ENCODE measurements at regions not wholly inside any gene's neighbourhood (a gene's known extent, or its start where the extent isn't known, plus 50 kb on each side); places are given as distances from the start of the nearest gene placed in this dataset.

DNA sequence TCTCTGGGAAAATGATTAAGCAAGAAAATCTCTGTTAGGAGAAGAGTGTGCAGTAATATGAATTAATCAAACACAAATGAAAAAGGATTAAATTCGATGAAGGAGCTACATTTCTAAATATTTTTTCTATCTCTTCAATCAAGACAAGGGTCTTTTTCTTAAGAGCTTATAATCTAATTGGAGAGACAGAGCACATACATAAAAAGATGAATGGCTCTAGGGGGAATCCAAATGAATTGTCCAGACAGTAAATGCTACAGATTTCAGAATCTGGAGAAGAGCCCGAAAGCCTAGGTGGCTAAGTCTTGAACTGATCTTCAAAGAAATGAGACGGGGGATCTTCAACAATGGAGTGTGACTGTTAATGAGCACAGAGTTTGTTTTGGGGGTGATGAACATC lies 723.6 kb downstream of the UTRN start:
- FAIRE-seq, result no peak
- DNase-seq (ENCODE audit: low spot score), result no peak

DNA sequence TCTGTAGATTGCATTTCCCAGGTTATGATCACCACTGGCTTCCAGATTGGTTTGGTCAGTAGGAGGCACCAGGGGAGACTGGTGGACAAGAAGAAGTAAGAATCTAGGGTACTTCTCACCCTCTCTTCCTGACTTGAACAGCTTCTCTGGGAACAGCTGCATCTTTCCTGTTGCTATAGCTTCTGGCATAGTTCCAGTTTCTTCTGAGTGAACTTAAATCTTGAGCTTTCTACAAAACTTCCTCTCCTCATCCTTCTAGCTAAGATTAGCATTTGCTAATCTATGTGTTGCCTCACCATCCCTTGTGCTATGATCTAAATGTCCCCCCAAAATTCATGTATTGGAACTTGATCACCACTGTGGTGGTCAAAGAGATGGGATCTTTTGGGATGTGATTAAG lies 724.6 kb downstream of the UTRN start:
- FAIRE-seq (no peak), DNase-seq (ENCODE audit: low spot score) (no peak)

GRCh38 chr6:145012039-145012662 lies 723.2 kb downstream of the EPM2A start:
- no peak for DNase-seq (ENCODE audit: low spot score)
- no peak for FAIRE-seq

GRCh38 chr6:145015739-145016558 lies 719.4 kb downstream of the EPM2A start:
- peak; percentile 89 for DNase-seq (ENCODE audit: low spot score)
- peak; percentile 92 for FAIRE-seq

GRCh38 chr6:145017051-145017450 lies 718.3 kb downstream of the EPM2A start:
- FAIRE-seq (no peak), DNase-seq (ENCODE audit: low spot score) (no peak)

GRCh38 chr6:145017516-145017915 lies 717.8 kb downstream of the EPM2A start:
- FAIRE-seq (no peak), DNase-seq (ENCODE audit: low spot score) (peak; percentile 12)

GRCh38 chr6:145018027-145018426 lies 717.3 kb downstream of the EPM2A start:
- DNase-seq (ENCODE audit: low spot score) (no peak), FAIRE-seq (no peak)

- DNase-seq (ENCODE audit: low spot score), result no peak
Measured at GRCh38 chr6:145020114-145020513, 715.2 kb downstream of the EPM2A start.

GRCh38 chr6:145020543-145020942 lies 714.8 kb downstream of the EPM2A start:
- DNase-seq (ENCODE audit: low spot score) (no peak), FAIRE-seq (no peak)

More at GRCh38 chr6:145020114-145020513, 715.2 kb downstream of the EPM2A start:
- no peak for FAIRE-seq

- DNase-seq (ENCODE audit: low spot score) (no peak), FAIRE-seq (no peak)
Measured at GRCh38 chr6:145022199-145022796, 713.0 kb downstream of the EPM2A start.

DNA sequence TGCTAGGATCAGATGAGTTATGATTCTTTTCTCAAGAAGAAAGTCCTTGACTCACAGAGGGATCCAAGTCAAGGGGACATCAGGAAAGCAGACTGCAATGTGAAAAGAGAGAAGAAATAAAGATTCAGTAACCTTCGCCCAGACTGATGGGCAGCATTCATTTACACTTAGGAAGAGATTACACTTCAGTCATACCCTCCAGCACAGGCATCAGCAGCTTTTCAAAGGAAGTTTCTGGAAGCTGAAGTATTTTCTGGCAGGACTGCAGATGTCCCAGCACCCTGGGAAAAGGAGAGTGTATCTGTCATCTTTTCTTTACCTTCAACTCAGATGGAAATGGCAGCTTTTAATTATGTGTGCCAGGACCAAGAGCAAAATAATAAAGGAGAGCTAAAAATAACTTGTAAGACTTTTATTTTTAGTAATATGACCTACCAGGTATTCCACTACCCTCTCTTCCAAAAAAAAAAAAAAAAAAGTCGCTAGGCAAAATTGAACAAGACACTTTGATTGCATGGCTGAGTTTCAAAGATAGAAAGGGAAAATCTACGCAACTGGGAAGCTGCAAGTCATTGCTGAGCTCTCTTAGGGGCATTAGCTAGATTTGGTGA lies 712.1 kb downstream of the EPM2A start:
- DNase-seq (ENCODE audit: low spot score), result no peak
- no peak for FAIRE-seq

DNA sequence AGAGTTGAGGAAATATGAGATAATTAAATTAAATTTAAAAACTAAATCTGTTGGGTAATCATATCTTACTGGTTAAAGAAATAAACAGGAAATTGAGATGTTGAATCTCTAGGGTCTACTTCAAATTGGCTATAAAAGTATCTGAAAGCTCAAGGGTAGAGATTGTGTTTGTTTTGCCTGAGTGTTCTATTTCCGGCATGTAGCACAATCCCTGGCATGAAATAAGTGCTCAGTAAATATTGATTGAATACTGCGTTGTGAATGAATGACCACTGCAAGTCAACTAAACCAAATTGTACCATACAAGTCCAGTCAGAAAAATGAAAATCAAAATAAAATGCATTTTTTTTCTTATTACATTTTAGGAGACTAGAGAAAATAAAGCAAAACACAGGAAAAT lies 709.8 kb downstream of the EPM2A start:
- DNase-seq (ENCODE audit: low spot score) (no peak), FAIRE-seq (no peak)

- FAIRE-seq (no peak), DNase-seq (ENCODE audit: low spot score) (no peak)
Measured at GRCh38 chr6:145026267-145026679, 709.0 kb downstream of the EPM2A start.

DNA sequence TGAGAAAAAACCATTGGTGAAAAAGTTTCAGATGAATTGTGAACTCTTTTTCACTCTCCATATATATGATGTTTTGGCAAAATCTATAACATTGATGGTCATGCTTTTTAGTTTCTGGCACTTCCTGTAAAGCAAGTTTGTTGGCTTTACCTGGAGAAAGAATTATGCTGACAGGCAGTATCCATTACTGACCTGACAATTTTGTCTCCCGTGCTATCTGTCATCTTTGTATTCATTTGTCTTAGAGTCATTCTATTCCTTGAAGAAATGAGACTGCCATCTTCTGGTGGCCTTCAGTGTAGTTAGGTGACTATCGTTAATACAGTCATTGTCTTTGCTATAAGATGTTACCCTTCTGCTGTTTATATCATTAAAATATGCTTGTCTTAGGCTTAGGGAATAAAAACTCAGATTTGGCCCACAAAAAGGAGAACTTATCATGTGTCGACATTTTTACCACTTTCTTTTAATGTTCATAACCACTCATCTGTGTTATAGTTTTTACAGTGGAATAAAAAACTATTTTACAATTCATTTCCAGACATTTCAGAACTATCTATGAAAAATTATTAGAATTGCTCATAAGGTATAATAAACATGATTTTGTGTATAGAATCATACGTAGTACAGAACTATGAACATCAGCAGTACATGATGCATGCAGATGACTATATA lies 707.0 kb downstream of the EPM2A start:
- FAIRE-seq (peak; percentile 48), DNase-seq (ENCODE audit: low spot score) (peak; percentile 38)

DNA sequence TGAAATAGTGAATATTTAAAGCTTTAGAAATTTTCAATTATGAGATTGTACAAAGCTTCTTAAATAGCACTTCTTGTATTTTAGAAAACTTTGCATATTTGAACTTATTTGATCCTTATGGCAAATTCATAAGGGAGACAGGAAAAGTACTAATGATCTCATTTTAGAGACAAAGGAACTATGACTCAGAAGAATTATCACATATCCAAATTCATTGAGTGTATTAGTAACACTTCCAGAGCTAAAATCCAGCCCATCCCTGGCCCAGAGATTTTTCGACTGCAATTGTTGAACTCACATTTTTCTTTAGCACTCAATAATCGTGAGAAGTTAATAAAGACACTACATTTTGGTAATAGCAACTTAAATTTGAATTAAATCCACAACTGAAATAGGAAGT lies 704.3 kb downstream of the EPM2A start:
- no peak for DNase-seq (ENCODE audit: low spot score)
- FAIRE-seq, result no peak

- no peak for FAIRE-seq
- no peak for DNase-seq (ENCODE audit: low spot score)
Measured at GRCh38 chr6:145031962-145032361, 703.4 kb downstream of the EPM2A start.

DNA sequence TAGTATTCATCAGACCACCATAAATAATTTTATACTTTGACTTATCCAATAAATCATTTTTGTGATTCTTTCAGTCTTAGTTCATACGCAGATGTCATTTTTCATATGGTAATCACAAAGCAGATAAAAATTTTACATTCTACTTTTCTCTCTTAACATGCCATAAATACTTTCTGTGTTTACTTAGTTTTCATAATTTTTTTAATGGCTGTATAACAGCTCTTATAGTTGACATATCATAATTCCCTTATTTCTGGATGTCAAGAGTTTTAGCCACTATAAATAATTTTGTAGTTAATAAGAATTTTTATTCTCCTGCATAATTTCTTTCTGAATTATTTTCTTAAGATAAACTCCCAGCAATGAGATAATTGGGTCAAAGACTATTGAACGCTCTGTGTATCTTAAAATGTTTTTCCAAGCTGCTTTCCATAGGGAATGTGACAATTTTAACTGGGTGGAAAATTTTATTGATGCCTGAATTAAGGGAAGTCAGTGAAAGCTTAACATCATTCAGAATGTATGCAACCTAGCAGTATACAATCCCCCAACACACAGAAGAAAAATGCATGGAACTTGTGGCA lies 702.7 kb downstream of the EPM2A start:
- FAIRE-seq (no peak), DNase-seq (ENCODE audit: low spot score) (no peak)

DNA sequence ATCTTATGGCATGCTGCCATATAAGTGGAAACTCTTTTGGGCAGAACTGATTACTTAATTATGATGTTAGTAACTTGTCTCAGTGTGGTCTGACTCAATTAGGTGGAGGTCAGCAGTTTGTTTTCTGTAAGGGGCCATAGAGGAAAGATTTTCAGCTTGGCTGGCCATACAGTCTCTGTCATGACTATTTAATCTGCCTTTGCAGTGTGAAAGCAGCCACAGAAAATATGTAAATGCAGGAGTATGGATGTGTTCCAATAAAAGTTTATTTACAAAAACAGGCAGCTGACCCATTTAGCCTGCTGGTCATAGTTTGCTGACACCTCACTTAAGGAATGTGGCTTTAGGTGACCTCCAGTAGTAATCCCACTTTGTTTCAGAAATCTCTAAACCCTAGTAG lies 700.7 kb downstream of the EPM2A start:
- DNase-seq (ENCODE audit: low spot score), result no peak

GRCh38 chr6:145036236-145036635 lies 699.1 kb downstream of the EPM2A start:
- FAIRE-seq (no peak), DNase-seq (ENCODE audit: low spot score) (no peak)

More for the DNA sequence above, 700.7 kb downstream of the EPM2A start:
- no peak for FAIRE-seq

DNA sequence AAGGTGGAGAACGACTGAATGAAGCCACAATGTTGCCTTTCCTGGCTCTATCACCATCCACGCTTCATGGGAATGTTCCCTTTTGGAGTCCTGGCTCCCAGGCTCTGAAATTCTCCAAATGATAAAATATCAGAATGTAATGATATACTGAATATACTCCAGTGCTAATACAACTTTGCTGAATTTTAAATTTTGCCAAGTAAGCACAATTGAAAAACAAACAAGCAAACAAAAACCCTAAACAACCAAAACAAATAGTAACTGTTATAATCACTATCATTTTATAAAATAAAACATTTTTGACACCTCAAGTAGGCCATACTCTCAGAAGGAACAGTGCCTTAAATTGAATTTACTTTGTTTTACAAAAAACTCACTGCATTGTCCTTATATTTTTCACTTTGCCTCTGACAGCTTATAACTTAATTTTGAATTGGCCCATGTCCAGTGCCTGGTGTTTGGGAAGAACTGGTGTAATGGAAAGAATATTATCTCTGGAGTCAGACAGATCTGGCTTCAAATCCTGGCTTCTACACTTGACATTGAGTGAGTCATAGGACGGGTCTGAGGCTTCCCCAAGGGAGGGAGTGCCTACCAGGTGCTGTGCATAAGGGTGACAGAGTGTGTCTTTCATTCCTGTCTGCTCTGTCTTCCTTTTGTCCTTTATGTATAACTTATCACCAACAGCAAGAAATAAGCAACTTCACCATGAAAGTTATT lies 698.3 kb downstream of the EPM2A start:
- FAIRE-seq (no peak), DNase-seq (ENCODE audit: low spot score) (no peak)

Data from RCC 7860 (cell line).